ENCODE measurements at regions not wholly inside any gene's neighbourhood (a gene's known extent, or its start where the extent isn't known, plus 50 kb on each side); places are given as distances from the start of the nearest gene placed in this dataset.

DNA sequence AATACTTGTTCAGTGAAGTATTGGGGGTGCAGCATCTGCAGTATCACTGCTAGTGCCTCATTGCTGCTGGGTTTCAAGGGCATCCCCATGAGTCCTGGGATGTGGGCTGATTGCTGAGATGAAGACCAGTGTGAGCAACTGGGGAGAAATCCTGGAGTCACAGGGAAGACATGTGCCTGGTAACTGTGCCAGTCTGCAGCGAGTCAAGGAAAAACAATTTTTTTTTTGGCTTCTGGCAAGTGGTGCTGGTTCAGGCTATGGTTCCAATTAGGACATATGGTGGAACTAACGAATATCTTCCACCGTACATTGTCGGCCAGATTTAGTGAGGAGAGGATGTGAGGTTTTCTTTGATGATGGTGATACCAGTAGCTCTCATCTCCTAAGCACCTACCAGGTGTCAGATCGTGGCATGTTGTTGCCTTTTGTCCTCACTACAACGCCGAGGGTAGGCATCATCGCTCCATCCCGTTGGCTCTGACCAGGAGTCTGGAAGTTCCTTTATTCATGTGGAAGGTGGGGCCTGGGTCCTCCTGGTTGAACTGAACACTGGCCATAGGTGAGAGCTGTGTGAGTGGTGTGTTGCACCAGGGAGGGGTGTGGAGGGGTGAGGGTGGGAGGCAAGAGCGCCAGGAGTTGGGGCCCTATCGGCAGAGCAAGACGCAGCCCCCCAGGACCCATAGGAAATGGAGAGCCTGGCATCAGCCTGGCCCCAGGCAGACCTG, 118.0 kb upstream of the HS6ST1 start:
- DNase-seq (ENCODE audit: low read depth, low spot score) = no peak

DNA sequence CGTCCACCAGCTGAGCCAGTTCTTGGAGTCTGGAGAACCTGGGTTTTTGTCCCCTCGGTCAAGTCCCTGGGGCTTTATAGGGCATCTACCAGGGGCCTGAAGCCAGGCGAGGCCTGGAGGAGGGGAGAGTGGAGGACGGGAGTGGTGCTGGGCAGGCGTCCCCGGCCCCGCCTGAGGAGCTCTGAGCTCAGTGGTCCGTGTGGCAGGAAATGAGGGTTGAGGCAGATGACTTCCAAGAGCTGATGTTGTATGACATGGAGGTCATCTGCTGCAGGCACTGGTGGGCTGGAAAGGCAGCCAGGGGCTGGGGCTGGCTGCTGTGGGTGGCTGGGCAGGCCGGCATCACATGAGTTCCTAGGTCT, 118.5 kb upstream of the HS6ST1 start:
- no peak for DNase-seq (ENCODE audit: low read depth, low spot score)

DNA sequence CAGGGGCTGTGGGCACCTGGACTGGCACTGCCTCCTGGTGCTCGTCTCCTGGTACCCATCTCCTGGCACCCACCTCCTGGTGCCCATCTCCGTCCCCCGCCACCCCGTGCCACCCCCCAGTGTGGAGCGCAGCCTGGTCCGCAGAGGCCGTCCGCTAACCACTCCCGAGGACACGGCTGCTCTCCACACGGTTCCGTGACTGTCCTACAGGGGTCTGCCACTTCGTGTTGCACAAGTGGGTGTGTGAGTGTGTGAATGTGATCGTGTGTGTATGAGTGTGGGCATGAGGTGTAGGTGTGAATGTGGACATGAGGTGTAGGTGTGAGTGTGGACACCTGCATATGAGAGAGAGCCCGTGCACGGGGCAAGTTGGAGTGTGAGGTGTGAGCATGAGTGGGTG, 119.4 kb upstream of the HS6ST1 start:
- no peak for DNase-seq (ENCODE audit: low read depth, low spot score)

DNA sequence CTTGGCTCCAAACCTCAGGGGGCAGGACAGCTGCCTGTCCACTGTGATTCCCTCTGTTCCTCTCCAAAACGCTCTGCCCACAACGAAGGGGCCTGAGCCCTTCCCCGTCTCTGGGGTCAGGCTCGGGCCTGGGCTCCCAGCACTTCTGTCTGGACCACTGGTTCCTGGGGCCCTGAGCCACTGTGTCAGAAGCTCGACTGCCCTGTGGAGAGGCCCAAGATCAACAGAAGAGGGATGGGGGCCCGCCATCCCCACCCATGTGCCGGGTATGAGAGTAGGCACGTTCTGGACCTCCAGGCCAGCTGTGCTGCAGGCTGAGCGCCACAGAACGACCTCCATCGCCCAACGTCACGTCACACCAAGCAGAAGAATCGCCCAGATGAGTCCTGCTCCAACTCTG, 119.9 kb upstream of the HS6ST1 start:
- no peak for DNase-seq (ENCODE audit: low read depth, low spot score)

DNA sequence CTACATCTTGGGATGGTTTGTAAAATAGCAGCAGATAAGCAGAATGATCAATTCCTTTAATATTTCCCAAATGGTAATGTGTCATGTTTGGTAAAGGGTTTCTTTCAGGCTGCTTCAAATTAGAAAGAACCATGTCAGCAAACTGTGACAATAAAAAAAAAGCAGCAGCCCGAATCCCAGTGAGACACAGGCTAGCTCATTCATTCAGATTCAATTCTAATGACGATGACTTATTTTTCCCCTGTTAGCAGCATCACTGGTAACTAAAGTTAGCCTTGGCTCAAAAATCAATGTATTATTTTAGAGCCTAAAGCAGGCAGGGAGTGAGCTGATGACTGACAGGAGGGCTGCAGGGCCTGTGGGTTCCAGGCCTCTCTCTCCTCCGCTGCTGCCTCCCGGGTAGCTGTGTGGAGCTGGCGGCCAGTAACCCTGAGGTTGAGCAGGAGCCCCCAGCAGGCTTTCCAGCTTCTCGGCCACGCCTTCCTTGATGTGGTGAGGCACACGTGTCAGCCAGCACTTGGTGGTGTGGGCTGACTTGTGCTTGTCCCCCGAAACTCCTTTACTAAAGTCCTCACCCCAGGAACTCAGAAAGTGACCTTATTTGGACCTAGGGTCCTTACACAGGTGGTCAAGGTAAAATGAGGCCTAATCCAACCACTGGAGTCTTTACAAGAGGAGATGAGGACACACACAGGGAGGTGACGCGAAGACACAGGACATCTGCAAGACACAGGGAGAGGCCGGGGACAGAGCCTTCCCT, 120.5 kb upstream of the HS6ST1 start:
- DNase-seq (ENCODE audit: low read depth, low spot score) = no peak

DNA sequence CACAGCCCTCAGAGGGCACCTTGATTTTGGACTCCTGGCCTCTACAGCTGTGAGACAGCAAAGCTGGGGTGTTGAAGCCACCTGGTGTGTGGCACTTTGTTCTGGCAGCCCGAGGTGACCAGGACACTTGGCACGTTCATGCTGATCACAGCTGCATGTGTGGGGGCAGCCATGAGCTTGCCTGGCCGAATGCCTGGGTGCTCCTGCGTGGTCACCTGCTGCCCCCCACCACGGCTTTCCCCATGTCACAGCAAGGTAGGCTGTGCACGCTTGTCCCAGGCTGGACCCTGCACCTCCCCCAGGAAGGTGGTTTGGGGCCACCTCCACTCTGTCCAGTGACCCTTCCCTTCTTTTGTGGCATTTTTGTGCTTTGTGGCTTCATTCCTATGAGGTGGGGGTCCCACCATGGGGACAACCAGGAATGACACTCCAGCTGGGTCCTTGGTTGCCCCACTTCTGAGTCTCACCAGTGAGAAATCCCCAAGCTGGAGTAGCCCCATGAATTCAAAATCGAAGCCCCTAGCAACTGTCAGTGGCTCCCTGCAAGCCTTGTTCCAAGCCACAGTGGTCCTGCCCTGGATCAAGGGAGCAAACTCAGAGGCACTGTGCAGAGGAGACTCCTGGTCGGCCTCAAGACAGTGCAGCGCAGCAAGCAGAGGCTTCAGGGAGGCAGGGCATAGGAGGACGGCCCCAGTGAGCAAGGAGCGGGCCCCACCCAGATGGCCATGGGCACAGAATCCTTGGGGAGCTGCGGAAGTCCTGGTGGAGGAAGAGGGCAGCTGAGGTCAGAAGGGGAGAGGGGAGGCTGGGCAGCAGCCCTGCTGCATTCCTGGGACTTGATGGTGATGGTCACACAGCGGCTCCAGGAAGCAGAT, 121.4 kb upstream of the HS6ST1 start:
- DNase-seq (ENCODE audit: low read depth, low spot score) = no peak

DNA sequence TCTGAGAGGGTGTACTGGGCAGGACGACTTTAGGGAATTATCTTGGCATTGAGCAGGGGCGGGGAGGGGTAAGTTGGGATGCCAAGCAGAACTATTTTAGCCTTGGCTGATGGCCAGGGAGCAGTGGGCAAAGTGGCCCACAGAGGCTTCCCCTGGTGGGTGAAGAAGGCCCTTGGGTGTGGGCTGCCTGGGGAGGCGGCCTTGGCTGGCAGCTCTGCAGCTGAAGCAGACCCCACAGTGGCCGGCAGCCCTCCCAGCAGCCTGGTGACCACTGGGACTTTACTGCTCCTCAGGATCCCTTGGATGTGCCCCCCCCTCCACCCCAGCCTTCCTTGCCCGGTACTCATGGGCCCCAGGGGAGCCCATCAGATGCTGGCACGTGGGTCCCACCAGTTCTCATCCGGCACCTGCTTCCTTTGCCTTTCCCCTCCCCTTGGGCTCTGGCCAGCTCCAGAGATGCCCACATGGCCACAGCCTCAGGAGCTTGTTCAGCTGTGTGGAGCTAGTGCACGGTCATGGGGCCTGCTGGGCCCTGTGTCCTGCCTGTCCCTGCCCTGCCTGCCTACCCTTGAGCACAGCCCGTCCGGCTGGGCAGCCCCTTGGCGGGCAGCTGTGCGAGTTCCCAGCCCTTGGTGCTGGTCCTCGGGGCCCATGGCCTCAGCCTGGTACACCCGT, 122.1 kb upstream of the HS6ST1 start:
- no peak for DNase-seq (ENCODE audit: low read depth, low spot score)

DNA sequence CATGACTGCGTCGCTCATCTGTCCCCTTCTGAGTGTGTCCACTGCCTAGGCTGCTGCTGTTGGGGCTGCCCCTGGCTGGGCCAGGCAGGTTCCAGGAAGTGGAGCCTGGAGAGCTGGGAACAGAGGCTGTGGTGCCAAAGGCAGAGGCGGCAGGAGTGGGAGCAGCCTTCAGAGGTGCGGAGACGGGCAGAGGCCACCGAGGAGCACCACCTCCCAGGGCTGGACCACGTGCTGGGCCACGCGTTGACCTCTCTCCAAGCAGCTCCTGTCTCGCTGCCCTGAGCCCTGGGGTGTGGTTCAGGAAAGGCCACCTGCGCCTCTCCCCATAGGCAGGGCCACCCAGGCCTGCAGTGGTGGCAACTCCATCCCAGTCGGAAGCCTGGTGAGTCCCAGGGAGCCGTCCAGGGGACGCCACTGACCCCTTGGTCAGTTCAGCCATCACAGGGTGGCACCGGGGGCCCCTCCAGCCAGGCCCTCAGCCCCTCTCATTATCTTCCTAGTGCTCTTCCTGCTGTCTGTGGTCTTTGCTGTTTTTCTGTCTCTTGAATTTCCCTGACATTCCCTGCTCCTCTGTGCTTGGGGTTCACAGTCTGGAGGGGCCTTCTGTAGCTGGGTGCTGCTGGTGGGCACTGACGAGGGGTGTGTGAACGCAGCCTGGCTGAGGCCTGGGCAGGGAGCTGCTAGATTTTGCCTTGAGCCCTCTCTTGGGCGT, 122.8 kb upstream of the HS6ST1 start:
- DNase-seq (ENCODE audit: low read depth, low spot score) = no peak

DNA sequence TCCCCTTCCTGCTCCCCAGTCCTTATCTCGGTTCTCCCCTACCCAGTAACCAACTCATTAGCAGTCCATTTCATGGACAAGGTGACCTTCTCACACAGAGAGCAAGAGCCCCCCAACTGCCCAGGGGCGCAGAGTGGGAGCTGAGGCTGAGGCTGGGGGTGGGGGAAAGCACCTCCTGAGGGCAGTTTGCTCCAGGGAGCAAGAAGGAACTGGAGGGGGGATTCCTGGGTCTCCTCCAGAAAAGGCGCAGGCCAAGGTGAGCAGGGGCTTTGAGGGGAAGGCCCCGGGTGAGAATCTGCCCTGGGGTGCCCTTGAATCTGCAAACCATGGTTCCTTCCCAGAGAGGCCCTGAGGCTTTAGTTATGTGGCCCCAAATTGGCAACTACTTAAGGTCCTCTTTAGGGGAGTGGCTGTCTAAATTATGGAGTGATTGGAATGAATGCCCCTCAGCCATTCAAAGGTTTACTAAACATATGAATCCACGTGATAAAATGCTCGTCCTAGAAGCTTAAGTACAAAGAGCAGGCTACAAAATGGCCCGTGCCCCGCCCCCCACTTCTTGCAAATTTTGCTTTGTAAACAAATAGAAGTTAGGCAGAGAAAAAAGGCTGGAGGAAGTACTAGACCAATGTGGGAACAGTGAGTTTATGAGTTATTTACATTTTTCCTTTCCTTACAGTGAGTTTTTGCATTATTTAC, 123.5 kb upstream of the HS6ST1 start:
- peak; percentile 66 for DNase-seq (ENCODE audit: low read depth, low spot score)

DNA sequence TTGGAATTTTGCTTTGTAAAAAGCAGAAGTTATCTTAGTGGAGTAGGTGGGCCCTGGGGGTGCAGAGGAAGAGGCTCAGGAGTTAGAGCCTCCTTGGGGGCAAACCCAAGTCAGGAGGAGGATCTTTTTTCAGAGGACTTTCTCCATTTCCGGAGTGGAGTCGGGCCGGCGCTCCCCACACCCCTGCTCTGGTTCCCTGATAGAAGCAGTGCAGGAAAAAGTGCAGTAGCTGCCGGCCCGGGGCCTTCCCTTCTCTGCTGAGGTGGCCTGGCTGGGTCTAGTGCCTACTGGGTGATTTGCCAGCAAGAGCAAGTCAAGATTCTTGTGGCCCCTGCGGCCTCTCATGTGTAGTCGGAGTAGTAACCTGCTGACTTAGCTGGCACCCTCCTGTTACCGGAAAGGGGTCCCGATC, 124.2 kb upstream of the HS6ST1 start:
- peak; percentile 84 for DNase-seq (ENCODE audit: low read depth, low spot score)

DNA sequence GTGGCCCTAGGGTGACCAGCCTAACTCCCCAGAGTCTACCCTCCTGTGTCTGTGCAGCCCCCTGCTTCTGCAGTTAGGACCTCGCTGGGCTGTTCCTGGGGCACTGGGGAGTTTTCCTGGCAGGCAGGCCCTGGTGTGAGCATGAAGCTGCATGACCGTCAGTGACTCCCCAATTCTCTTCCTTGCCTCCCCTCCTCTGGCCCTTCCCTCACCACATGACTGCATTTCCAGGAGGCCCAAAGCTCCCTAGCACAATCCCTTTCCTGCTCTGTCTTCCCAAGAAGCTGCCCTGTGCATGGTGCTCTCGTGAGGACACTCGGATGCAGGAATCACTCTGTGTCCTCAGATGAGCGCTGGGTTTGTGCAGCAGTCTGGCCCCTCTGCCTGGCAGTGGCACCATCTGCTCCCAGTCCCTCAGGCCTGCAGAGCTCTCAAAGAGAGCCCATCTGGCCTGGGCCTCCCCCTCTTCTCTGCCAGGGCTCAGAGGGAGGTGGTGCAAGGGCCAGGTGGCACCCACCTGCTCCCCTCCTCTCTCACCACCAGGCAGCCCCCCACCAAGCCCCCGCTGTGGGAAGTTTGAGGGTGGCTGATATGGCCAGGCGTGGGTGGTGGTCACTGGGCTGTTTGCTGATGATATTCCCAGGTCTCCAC, 125.6 kb upstream of the HS6ST1 start:
- no peak for DNase-seq (ENCODE audit: low read depth, low spot score)

DNA sequence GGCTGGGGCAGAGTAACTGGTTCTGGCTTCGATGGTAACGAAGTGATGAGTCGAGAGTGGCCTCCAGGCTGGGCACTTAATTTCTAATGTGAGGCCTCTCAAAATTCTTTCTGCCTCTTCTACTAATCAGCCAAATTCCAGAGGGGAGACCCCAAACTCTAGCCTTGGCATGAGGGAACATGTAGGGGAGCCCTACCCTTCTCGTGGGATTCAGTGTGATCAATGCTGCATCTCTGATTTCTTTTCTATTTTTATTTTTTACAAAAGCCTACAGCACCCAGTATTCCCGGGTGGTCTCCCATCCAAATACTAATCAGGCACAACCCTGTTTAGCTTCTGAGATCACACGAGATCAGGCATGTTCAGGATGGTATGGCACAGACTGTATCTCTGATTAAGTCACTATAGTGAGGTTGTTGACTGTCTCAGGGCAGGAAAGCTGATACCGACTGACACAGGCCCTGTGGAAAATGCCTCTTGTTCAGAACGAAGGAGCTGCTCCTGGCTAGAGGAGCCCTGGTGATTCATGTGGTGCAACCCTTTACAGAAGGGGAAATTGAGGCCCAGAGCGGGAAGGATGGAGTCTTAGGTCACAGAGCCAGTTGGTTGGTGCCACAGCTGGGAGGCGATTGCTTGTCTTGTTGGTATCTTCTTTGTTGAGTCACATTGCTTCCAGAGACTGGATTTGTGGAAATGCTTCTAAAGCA, 126.3 kb upstream of the HS6ST1 start:
- DNase-seq (ENCODE audit: low read depth, low spot score) = no peak

DNA sequence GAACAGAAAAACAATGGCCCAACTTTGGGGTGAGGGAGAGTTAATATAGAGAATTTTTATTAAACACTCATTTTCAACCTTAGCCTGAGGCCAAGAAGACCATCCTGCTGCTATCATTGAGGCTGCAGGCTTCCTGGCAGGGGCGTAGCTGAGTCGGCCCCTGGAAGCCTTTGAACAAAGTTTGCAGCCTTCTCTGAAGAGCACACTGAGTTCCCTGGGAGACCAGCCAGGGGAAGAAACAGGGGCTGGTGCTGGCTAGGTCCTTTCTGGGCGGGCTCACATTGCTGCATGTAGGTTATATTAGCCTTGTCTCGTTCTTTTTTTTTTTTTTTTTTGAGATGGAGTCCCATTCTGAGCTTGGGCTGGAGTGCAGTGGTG, 126.8 kb upstream of the HS6ST1 start:
- no peak for DNase-seq (ENCODE audit: low read depth, low spot score)

DNA sequence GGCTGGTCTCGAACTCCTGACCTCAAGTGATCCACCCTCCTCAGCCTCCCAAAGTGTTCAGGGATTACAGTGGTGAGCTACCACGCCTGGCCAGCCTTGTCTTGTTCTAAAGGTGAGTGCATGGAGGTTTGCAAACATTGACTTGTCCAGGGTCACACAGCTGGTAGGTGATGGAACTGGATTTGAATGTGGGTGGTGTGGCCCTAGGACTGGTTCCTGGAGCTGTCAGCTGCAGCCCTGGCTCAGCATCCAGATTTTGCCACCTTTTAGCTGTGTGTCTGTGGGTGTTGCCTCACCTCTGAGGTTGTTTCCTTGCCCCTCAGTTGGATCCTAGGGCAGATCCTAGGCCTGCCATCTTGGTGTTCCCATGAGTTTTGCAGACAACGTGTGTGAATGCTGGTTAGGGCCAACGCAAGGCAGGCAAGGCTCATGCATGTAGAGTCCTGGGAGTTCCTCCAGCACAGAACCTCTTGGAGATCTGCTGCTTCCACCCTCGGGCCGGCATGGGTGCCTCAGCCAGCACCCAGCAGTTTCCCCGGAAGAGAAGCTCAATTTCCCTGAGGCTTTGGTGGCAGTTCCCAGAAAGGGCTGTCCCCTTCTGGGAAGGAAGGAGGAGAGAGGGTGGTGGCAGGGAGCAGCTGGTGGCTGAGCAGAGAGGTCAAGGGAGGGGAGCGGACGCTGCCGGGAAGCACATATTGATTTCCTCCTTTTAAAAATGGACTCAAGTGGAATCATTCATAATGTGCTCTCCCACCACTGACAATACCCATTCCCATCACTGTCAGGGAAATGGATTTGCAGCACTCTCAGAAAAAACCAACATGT, 127.6 kb upstream of the HS6ST1 start:
- DNase-seq (ENCODE audit: low read depth, low spot score) = no peak

DNA sequence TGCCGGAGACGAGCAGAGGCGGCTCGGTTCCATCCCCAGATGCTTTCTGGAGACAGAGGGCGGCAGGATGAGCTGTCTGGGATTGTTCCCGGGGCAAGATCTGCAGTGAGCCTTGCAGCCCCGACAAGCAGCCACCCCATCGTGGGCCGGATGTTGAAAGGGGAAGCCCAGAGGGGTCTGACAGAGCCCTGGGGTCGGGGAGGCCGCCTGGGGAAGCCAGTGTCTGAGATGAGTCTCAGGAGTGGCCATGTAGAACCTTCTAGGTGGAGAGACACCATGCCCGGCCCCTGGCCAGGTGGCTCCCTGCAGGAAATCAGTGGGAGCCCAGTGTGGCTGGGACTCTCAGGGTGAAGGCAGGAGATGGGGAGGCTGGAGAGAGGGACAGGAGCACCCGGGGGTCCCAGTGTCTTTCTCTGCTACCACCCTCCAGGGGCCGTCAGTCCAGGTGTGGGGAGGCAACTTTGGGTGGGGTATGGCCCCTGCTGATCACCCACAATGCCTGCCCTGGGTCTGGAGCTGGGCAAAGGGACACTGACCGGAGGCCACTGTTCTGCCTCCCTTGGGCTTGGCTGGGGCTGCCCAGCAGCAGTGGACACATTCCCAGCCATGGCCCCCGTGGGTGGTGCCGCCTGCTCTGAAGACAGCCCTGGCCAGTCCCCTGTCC, 128.3 kb upstream of the HS6ST1 start:
- no peak for DNase-seq (ENCODE audit: low read depth, low spot score)

DNA sequence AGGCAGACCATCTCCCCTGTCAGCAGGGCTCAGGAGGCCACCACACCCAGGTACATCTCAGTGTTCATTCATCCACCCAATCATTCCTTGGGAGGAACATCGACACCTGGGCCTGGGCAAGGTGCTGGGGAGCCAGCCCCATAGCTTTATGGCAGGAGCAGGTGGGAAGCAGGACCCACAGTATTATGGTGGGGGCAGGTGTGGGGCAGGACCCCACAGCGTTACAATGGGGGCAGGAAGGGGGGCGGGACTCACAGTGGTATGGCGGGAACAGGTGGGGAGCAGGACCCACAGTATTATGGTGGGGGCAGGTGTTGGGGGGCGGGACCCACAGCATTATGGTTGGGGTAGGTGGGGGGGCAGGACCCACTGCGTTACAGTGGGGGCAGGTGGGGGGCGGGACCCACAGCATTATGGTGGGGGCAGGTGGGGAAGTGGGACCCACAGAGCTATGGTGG, 128.9 kb upstream of the HS6ST1 start:
- no peak for DNase-seq (ENCODE audit: low read depth, low spot score)

DNA sequence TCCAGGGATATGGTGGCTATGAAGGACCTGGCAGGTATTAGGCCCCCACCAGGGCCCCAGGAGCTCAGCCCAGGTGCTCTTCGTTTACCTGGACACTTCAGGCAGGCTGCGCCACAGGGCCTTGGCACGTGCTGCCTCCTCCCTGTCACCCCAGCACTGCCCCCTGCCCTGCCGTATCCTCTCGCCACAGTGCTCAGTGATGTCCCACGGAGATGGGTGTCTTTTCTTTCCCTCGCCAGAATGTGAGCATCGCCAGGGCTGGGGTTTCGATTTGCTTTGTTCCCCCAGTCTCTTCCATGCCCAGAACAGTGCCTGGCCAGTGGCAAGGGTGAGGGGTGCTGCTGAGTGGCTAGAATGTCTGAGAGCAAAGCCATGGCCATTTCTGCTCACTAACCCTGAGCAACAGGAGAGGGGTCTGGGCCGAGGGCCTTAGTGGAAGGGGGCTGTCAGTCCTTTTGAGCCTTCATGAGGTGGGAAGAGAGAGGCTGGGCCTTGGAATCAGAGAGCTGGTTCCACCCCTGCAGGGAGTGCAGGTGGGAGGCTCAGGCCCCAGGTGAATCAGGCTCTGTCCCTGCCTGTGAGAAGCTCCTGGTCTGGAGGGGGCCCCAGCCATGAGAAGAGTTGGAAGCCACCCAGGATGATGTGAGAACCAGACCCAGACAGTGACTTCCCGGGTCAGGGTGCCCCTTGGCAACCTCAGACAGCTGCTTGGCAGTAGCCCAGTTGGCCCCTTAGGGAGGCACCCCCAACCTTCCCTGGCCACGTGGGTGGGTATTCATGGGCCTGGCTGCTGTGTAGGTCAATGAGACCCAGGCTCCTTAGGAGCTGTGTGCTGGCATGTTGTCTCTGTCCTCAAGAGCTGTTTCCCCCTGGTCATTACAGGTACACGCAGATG, 129.9 kb upstream of the HS6ST1 start:
- DNase-seq (ENCODE audit: low read depth, low spot score) = no peak
